ENCODE measurements at regions not wholly inside any gene's neighbourhood (a gene's known extent, or its start where the extent isn't known, plus 50 kb on each side); places are given as distances from the start of the nearest gene placed in this dataset.

DNA sequence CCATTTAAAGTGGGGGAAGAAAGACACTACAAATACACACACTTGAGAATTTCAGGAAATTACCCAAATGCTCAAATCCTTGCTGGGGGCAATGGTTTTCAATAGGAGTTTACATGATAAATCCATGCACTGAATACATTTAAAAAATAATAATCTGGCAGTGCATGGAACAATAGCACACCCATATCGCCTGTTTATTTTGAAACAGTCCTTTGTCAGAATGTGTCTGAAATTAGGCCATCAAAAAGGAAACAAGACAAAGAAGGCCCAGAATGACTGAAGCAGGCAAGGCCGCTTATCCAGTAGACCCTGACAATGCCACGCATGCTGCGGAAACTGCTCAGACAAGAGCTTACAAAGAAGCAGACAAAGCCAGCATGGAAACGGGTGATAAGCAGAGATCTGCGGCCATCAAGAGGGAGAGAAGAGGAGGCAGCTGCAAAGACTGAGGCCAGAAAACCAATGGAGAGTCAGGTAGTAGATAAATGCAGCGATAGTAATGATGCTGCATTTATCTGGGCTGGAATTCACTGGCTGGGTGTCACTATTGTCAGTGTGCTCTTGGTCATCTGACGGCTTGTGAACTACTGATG lies 211.9 kb upstream of the CNR1 start (continued):
- no peak for TF ChIP-seq CREB1 (CRISPR knock-in tag; IDR thresholded peaks at IDR 0.05; ENCODE audit: low read depth)

GRCh38 chr6:88376768-88377387 lies 210.7 kb upstream of the CNR1 start:
- no peaks in the 10 kb centered on the region for H3K9me2 ChIP-seq (ENCODE audit: insufficient read depth)
- H3K79me2 ChIP-seq (replicated peaks; ENCODE audit: insufficient read depth), result no peaks in the 10 kb centered on the region
- no peaks in the 10 kb centered on the region for H3K27me3 ChIP-seq (ENCODE audit: insufficient read depth)
- Mint-ChIP-seq H3K36me3 (ENCODE audit: low read depth) (no peaks in the 10 kb centered on the region), H3K27ac (no peak overlapping the region), H3K27me3 (ENCODE audit: insufficient read depth, low read depth, poor library complexity) (peaks cover 5% of the 10 kb centered on the region), H3K4me3 (no peak overlapping the region), H3K4me1 (peaks cover 9% of the 10 kb centered on the region), H3K9me3 (no peaks in the 10 kb centered on the region)
- H3K27ac ChIP-seq (ENCODE audit: low read depth), result no peak overlapping the region
- H3K4me2 ChIP-seq, result no peak overlapping the region
- H3F3A ChIP-seq (replicated peaks; ENCODE audit: low read depth), result no peaks in the 10 kb centered on the region
- peaks cover 13% of the 10 kb centered on the region for H3K4me1 ChIP-seq (ENCODE audit: insufficient read depth)
- ATAC-seq (no peak), DNase-seq (ENCODE audit: low spot score) (no peak)
- H3K36me3 ChIP-seq (ENCODE audit: insufficient read depth), result no peaks in the 10 kb centered on the region
- no peaks in the 10 kb centered on the region for H4K20me1 ChIP-seq (replicated peaks; ENCODE audit: insufficient read depth)
- no peak overlapping the region for H3K4me3 ChIP-seq
- no peak overlapping the region for H2AFZ ChIP-seq
- TF ChIP-seq, protein P1, sequence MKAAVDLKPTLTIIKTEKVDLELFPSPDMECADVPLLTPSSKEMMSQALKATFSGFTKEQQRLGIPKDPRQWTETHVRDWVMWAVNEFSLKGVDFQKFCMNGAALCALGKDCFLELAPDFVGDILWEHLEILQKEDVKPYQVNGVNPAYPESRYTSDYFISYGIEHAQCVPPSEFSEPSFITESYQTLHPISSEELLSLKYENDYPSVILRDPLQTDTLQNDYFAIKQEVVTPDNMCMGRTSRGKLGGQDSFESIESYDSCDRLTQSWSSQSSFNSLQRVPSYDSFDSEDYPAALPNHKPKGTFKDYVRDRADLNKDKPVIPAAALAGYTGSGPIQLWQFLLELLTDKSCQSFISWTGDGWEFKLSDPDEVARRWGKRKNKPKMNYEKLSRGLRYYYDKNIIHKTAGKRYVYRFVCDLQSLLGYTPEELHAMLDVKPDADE (IDR thresholded peaks at IDR 0.05), result no peak
- no peak for TF ChIP-seq ZNF462 (CRISPR knock-in tag; IDR thresholded peaks at IDR 0.05)
- TF ChIP-seq EZH2phosphoT487 (IDR thresholded peaks at IDR 0.05; ENCODE audit: unreplicated experiment), result no peak
- no peak for TF ChIP-seq STAT1 (IDR thresholded peaks at IDR 0.05; ENCODE audit: unreplicated experiment)
- TF ChIP-seq ZNF114 (CRISPR knock-in tag; IDR thresholded peaks at IDR 0.05), result no peak
- TF ChIP-seq JUNB (IDR thresholded peaks at IDR 0.05; ENCODE audit: unreplicated experiment), result no peak
- no peak for TF ChIP-seq EZH2 (IDR thresholded peaks at IDR 0.05; ENCODE audit: low read depth, unreplicated experiment)
- TF ChIP-seq POLR2AphosphoS5 (IDR thresholded peaks at IDR 0.05; ENCODE audit: low read depth), result no peak
- TF ChIP-seq, protein P2, sequence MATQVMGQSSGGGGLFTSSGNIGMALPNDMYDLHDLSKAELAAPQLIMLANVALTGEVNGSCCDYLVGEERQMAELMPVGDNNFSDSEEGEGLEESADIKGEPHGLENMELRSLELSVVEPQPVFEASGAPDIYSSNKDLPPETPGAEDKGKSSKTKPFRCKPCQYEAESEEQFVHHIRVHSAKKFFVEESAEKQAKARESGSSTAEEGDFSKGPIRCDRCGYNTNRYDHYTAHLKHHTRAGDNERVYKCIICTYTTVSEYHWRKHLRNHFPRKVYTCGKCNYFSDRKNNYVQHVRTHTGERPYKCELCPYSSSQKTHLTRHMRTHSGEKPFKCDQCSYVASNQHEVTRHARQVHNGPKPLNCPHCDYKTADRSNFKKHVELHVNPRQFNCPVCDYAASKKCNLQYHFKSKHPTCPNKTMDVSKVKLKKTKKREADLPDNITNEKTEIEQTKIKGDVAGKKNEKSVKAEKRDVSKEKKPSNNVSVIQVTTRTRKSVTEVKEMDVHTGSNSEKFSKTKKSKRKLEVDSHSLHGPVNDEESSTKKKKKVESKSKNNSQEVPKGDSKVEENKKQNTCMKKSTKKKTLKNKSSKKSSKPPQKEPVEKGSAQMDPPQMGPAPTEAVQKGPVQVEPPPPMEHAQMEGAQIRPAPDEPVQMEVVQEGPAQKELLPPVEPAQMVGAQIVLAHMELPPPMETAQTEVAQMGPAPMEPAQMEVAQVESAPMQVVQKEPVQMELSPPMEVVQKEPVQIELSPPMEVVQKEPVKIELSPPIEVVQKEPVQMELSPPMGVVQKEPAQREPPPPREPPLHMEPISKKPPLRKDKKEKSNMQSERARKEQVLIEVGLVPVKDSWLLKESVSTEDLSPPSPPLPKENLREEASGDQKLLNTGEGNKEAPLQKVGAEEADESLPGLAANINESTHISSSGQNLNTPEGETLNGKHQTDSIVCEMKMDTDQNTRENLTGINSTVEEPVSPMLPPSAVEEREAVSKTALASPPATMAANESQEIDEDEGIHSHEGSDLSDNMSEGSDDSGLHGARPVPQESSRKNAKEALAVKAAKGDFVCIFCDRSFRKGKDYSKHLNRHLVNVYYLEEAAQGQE (IDR thresholded peaks at IDR 0.05; ENCODE audit: unreplicated experiment), result no peak
- TF ChIP-seq ZNF331 (CRISPR knock-in tag; IDR thresholded peaks at IDR 0.05; ENCODE audit: low read depth), result no peak
- TF ChIP-seq, protein P3, sequence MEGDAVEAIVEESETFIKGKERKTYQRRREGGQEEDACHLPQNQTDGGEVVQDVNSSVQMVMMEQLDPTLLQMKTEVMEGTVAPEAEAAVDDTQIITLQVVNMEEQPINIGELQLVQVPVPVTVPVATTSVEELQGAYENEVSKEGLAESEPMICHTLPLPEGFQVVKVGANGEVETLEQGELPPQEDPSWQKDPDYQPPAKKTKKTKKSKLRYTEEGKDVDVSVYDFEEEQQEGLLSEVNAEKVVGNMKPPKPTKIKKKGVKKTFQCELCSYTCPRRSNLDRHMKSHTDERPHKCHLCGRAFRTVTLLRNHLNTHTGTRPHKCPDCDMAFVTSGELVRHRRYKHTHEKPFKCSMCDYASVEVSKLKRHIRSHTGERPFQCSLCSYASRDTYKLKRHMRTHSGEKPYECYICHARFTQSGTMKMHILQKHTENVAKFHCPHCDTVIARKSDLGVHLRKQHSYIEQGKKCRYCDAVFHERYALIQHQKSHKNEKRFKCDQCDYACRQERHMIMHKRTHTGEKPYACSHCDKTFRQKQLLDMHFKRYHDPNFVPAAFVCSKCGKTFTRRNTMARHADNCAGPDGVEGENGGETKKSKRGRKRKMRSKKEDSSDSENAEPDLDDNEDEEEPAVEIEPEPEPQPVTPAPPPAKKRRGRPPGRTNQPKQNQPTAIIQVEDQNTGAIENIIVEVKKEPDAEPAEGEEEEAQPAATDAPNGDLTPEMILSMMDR (conservative IDR thresholded peaks at IDR 0.05; ENCODE audit: low read depth in 2 of 2), result no peak
- no peak for TF ChIP-seq CREB1 (CRISPR knock-in tag; IDR thresholded peaks at IDR 0.05; ENCODE audit: low read depth)
